ENCODE measurements at regions not wholly inside any gene's neighbourhood (a gene's known extent, or its start where the extent isn't known, plus 50 kb on each side); places are given as distances from the start of the nearest gene placed in this dataset.

DNA sequence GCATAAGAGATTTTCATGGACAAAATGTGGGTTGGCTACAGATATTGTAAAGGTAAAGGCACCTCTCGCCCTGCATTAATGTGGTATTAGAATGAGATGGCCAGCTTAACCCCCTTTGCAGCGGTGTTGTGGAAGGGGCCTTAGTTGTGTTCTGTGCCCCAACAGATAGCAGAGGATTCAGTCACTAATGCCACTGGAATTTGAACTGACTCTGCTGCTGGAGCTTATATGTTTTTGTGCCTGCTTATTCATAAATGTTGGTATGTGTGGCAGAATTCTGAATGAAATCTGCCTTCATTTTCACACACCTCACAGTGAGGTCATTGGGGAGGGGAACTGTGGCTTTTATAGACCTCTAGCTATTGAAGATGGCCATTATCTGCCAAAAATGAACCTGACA is 90.7 kb upstream of the ITGA6 start:
- TF ChIP-seq, protein P1, sequence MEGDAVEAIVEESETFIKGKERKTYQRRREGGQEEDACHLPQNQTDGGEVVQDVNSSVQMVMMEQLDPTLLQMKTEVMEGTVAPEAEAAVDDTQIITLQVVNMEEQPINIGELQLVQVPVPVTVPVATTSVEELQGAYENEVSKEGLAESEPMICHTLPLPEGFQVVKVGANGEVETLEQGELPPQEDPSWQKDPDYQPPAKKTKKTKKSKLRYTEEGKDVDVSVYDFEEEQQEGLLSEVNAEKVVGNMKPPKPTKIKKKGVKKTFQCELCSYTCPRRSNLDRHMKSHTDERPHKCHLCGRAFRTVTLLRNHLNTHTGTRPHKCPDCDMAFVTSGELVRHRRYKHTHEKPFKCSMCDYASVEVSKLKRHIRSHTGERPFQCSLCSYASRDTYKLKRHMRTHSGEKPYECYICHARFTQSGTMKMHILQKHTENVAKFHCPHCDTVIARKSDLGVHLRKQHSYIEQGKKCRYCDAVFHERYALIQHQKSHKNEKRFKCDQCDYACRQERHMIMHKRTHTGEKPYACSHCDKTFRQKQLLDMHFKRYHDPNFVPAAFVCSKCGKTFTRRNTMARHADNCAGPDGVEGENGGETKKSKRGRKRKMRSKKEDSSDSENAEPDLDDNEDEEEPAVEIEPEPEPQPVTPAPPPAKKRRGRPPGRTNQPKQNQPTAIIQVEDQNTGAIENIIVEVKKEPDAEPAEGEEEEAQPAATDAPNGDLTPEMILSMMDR (IDR thresholded peaks at IDR 0.05; ENCODE audit: poor library complexity), result no peak
- TF ChIP-seq EZH2 (IDR thresholded peaks at IDR 0.05; ENCODE audit: borderline replicate concordance), result no peak
